AG04450 (cell line): ENCODE measurements at regions not wholly inside any gene's neighbourhood (a gene's known extent, or its start where the extent isn't known, plus 50 kb on each side); places are given as distances from the start of the nearest gene placed in this dataset.

Experiments
- CTCF ChIA-PET: fragments of 300-600, 350-600 bp; formaldehyde crosslinking; extraction: SDS; loops from one replicate; lab custom pipeline; 2022; ENCODE audit warnings: antibody characterized with exemption, inconsistent platforms; lab: Charles Lee
- POLR2A ChIA-PET: fragments of 350-600 bp; formaldehyde crosslinking; extraction: SDS; loops from one replicate; lab custom pipeline; 2021; ENCODE audit warnings: antibody characterized with exemption, inconsistent platforms; lab: Yijun Ruan, JAX
- DNase-seq: peaks from one replicate; pipeline ENCODE4 v3.0.0-alpha.2; 2011; ENCODE audit warnings: low read depth, low spot score
- H3K27ac ChIP-seq: one replicate; pipeline ENCODE4 v1.5.1; 2012; ENCODE audit warnings: low read depth, low read length, control low read depth
- H3K27me3 ChIP-seq: one replicate; pipeline ENCODE4 v1.6.0; 2012; ENCODE audit warnings: low read length; ENCODE audit not compliant: control insufficient read depth, insufficient read depth
- H3K4me3 ChIP-seq: 2 replicates; pipeline ENCODE4 v1.5.1; 2011; ENCODE audit warnings: mild to moderate bottlenecking, low read depth, low read length, control low read depth
- H3K9me3 ChIP-seq: 2 replicates; pipeline ENCODE4 v1.5.1; 2012; ENCODE audit warnings: low read length; ENCODE audit not compliant: control insufficient read depth, insufficient read depth
- CTCF ChIP-seq: IDR thresholded peaks from 2 replicates; pipeline ENCODE4 v1.5.1; 2011; ENCODE audit warnings: low read depth, low read length, control low read depth, inconsistent platforms

GRCh38 chr22:48868554-48868953, 959.1 kb downstream of the BRD1 start:
- TF ChIP-seq CTCF, result no peak
- Histone ChIP-seq H3K27me3 (no peaks in the 10 kb centered on the region), H3K4me3 (no peak overlapping the region), H3K27ac (no peak overlapping the region), H3K9me3 (peaks cover 85% of the 10 kb centered on the region)
- DNase-seq, result no peak
- POLR2A ChIA-PET, result no interaction called here
- CTCF ChIA-PET, result no interaction called here

GRCh38 chr22:48867891-48868290, 959.8 kb downstream of the BRD1 start:
- Histone ChIP-seq H3K27ac (no peak overlapping the region), H3K9me3 (peaks cover 84% of the 10 kb centered on the region), H3K4me3 (no peak overlapping the region), H3K27me3 (no peaks in the 10 kb centered on the region)
- POLR2A ChIA-PET, result no interaction called here
- CTCF ChIA-PET, result no interaction called here
- no peak for TF ChIP-seq CTCF
- DNase-seq, result no peak

DNA sequence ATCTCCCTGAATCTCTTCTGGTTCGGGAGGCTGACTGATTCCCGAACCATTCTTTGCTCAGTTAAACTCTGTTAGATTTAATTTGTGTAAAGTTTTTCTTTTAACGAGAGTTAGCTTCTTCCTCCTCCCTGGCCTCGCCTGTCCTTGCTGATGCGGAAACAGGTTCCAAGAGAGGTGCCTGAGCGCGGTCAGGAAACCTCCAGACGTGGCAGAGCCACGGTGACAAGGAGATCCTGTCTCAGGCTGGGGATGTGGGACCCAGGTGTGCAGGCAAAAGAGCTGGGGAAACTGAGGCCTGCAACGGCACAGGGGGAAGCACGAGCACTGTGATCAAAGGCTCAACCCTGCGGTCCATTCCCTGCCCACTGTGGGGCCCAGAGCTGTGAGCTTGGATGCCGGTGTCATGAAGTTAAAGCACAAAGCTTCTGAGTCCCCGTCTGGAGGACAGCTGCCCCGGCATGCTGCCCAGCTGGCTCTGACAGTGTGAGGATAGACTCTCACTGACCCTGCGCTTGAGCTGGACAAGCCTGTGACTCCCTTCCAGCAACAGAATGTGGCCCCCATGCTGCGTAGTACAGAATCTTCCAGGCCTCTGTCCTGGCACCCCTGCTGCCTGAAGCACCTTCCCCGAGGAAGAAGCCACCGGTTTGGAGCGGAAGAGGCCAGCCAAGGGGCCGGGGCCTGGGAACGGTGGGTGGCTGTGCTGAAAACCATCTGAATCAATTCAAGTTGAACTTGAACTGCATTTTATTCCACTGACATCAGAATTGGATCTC, 960.6 kb downstream of the BRD1 start:
- CTCF ChIA-PET, result no interaction called here
- DNase-seq, result no peak
- TF ChIP-seq CTCF, result no peak

GRCh38 chr22:48864748-48865147, 962.9 kb downstream of the BRD1 start:
- H3K9me3 ChIP-seq, result peaks cover 73% of the 10 kb centered on the region
- no peak overlapping the region for H3K27ac ChIP-seq
- H3K27me3 ChIP-seq, result no peaks in the 10 kb centered on the region
- POLR2A ChIA-PET, result no interaction called here
- no peak overlapping the region for H3K4me3 ChIP-seq
- no peak for DNase-seq
- CTCF ChIA-PET, result no interaction called here
- TF ChIP-seq CTCF, result no peak

More for the DNA sequence above, 960.6 kb downstream of the BRD1 start:
- Histone ChIP-seq H3K9me3 (peaks cover 77% of the 10 kb centered on the region), H3K27me3 (no peaks in the 10 kb centered on the region), H3K27ac (no peak overlapping the region), H3K4me3 (no peak overlapping the region)
- POLR2A ChIA-PET, result no interaction called here

DNA sequence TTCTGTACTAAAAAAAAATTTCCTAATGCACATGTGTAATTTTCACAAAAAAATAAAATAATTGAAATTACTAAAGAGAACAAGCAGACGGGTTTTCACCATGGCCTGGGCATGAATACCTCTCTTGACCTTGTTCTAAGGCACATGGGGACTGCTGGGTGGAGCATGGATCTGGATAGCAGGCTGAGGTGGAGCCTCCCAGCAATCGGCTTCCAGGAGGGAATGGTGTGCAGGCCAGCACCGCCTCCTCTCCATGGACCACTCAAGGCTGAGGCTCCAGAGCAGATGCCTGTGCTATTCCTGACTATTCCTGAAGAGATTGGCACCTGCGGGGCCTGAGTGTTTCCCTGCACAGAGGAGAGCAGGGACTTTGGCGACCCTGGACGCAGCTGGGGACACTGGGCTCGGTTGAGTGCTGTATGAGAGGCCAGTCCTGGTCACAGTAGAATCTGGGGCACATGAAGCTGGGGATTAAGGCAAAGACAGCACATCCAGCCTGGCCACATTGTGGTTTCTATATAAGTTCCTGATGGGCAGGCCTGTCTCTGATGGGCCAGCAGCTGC, 963.6 kb downstream of the BRD1 start:
- Histone ChIP-seq H3K4me3 (no peak overlapping the region), H3K27ac (no peak overlapping the region), H3K27me3 (no peaks in the 10 kb centered on the region), H3K9me3 (peaks cover 72% of the 10 kb centered on the region)
- POLR2A ChIA-PET, result no interaction called here
- no peak for TF ChIP-seq CTCF
- CTCF ChIA-PET, result no interaction called here
- DNase-seq, result no peak
